H9 (cell line): ENCODE measurements at regions not wholly inside any gene's neighbourhood (a gene's known extent, or its start where the extent isn't known, plus 50 kb on each side); places are given as distances from the start of the nearest gene placed in this dataset.

ENCODE experiments used
- DNase-seq: peaks from one replicate; pipeline ENCODE4 v3.0.0-alpha.2; 2017
- H2AFZ ChIP-seq: one replicate; pipeline ENCODE4 v1.6.1; 2013; ENCODE audit warnings: mild to moderate bottlenecking, low read length, control low read depth, moderate library complexity
- H2AK5ac ChIP-seq: 2 replicates; pipeline ENCODE4 v1.6.1; 2013; ENCODE audit warnings: low read length, control low read depth, mixed read lengths; ENCODE audit not compliant: insufficient read length
- H2BK120ac ChIP-seq: one replicate; pipeline ENCODE4 v1.6.1; 2013; ENCODE audit warnings: low read depth, mild to moderate bottlenecking, low read length, control low read depth, inconsistent platforms; ENCODE audit not compliant: poor library complexity, severe bottlenecking
- H2BK12ac ChIP-seq: 2 replicates; pipeline ENCODE4 v1.6.1; 2013; ENCODE audit warnings: low read length, control low read depth, mixed read lengths, low read depth; ENCODE audit not compliant: insufficient read length
- H2BK15ac ChIP-seq: 2 replicates; pipeline ENCODE4 v1.6.1; 2013; ENCODE audit warnings: low read depth, low read length, control low read depth
- H2BK20ac ChIP-seq: one replicate; pipeline ENCODE4 v1.6.1; 2013; ENCODE audit warnings: low read depth, mild to moderate bottlenecking, low read length, control low read depth, inconsistent platforms; ENCODE audit not compliant: poor library complexity, severe bottlenecking
- H2BK5ac ChIP-seq: 2 replicates; pipeline ENCODE4 v1.6.1; 2013; ENCODE audit warnings: low read length, control low read depth, mixed read lengths; ENCODE audit not compliant: insufficient read length
- H3K14ac ChIP-seq: 2 replicates; pipeline ENCODE4 v1.6.1; 2013; ENCODE audit warnings: low read length, control low read depth; ENCODE audit not compliant: insufficient read depth
- H3K18ac ChIP-seq: 2 replicates; pipeline ENCODE4 v1.6.1; 2013; ENCODE audit warnings: low read depth, mild to moderate bottlenecking, mixed read lengths, low read length, control low read depth; ENCODE audit not compliant: insufficient read length
- H3K23ac ChIP-seq: 2 replicates; pipeline ENCODE4 v1.6.1; 2013; ENCODE audit warnings: low read length, control low read depth, mixed read lengths, low read depth; ENCODE audit not compliant: insufficient read length
- H3K23me2 ChIP-seq: 2 replicates; pipeline ENCODE4 v1.6.1; 2013; ENCODE audit warnings: low read depth, mild to moderate bottlenecking, mixed read lengths, low read length, control low read depth; ENCODE audit not compliant: insufficient read length, poor library complexity, severe bottlenecking
- H3K27ac ChIP-seq: 2 replicates; pipeline ENCODE4 v1.5.1; 2013; ENCODE audit warnings: low read length, control low read depth, mixed read lengths, low read depth; ENCODE audit not compliant: insufficient read length
- H3K27me3 ChIP-seq: 2 replicates; pipeline ENCODE4 v1.6.1; 2013; ENCODE audit warnings: low read length, control low read depth, inconsistent platforms; ENCODE audit not compliant: insufficient read depth
- H3K4ac ChIP-seq: 2 replicates; pipeline ENCODE4 v1.6.1; 2013; ENCODE audit warnings: low read depth, mild to moderate bottlenecking, control low read depth, inconsistent platforms, low read length, moderate library complexity
- H3K4me1 ChIP-seq: 2 replicates; pipeline ENCODE4 v1.6.1; 2013; ENCODE audit warnings: low read length, control low read depth, inconsistent platforms; ENCODE audit not compliant: insufficient read depth
- H3K4me2 ChIP-seq: 2 replicates; pipeline ENCODE4 v1.6.1; 2013; ENCODE audit warnings: low read length, control low read depth, mixed read lengths; ENCODE audit not compliant: insufficient read length, insufficient read depth
- H3K56ac ChIP-seq: 2 replicates; pipeline ENCODE4 v1.6.1; 2013; ENCODE audit warnings: low read depth, mild to moderate bottlenecking, mixed read lengths, low read length, control low read depth; ENCODE audit not compliant: insufficient read length
- H3K79me1 ChIP-seq: 2 replicates; pipeline ENCODE4 v1.6.1; 2013; ENCODE audit warnings: low read depth, mild to moderate bottlenecking, moderate library complexity, low read length, control low read depth, inconsistent platforms; ENCODE audit not compliant: insufficient read depth, poor library complexity, severe bottlenecking
- H3K79me2 ChIP-seq: 2 replicates; pipeline ENCODE4 v1.6.1; 2013; ENCODE audit warnings: low read length, control low read depth, inconsistent platforms; ENCODE audit not compliant: insufficient read depth
- H3K9ac ChIP-seq: 2 replicates; pipeline ENCODE4 v1.6.1; 2013; ENCODE audit warnings: low read length, control low read depth, mixed read lengths; ENCODE audit not compliant: insufficient read length; ENCODE audit errors: extremely low read depth
- H3K9me3 ChIP-seq: one replicate; pipeline ENCODE4 v1.6.1; 2013; ENCODE audit warnings: low read depth, low read length, inconsistent platforms; ENCODE audit not compliant: control insufficient read depth
- H3T11ph ChIP-seq: one replicate; pipeline ENCODE4 v1.6.1; 2013; ENCODE audit warnings: mild to moderate bottlenecking, low read length, control low read depth, inconsistent platforms
- H4K20me1 ChIP-seq: one replicate; pipeline ENCODE4 v1.6.1; 2013; ENCODE audit not compliant: control insufficient read depth, insufficient read length, insufficient read depth
- H4K5ac ChIP-seq: 2 replicates; pipeline ENCODE4 v1.6.1; 2013; ENCODE audit warnings: low read depth, mild to moderate bottlenecking, mixed read lengths, low read length, control low read depth; ENCODE audit not compliant: insufficient read length
- H4K8ac ChIP-seq: replicated peaks from 2 replicates; pipeline ENCODE4 v1.6.1; 2013; ENCODE audit warnings: low read length, control low read depth, mixed read lengths, low read depth; ENCODE audit not compliant: insufficient read length
- H4K91ac ChIP-seq: 2 replicates; pipeline ENCODE4 v1.6.1; 2013; ENCODE audit warnings: low read depth, mild to moderate bottlenecking, moderate library complexity, mixed read lengths, low read length, control low read depth; ENCODE audit not compliant: insufficient read length
- H3K27ac Mint-ChIP-seq, 3 experiments: 2 replicates in 2 of 3; 3 replicates in 1 of 3; pipeline ENCODE4 v1.8.0; 2020 to 2021; ENCODE audit warnings: mixed read lengths in 3 of 3, mild to moderate bottlenecking in 1 of 3, moderate library complexity in 1 of 3
- H3K27me3 Mint-ChIP-seq: 2 replicates; pipeline ENCODE4 v1.8.0; 2021; ENCODE audit warnings: low read depth, mild to moderate bottlenecking, moderate library complexity, mixed read lengths
- H3K36me3 Mint-ChIP-seq, 3 experiments: 2 replicates in 2 of 3; 3 replicates in 1 of 3; pipeline ENCODE4 v1.8.0; 2020 to 2021; ENCODE audit warnings: low read depth in 3 of 3, mixed read lengths in 3 of 3; ENCODE audit not compliant: insufficient read depth in 1 of 3
- H3K4me1 Mint-ChIP-seq, 2 experiments: 2 replicates each; pipeline ENCODE4 v1.8.0; 2020; ENCODE audit warnings: mixed read lengths in 2 of 2
- H3K4me3 Mint-ChIP-seq, 2 experiments: 2 replicates in 1 of 2; 3 replicates in 1 of 2; pipeline ENCODE4 v1.8.0; 2020 to 2021; ENCODE audit warnings: mild to moderate bottlenecking in 2 of 2, mixed read lengths in 2 of 2, moderate library complexity in 1 of 2
- H3K9me3 Mint-ChIP-seq, 2 experiments: 2 replicates in 1 of 2; 3 replicates in 1 of 2; pipeline ENCODE4 v1.8.0; 2020; ENCODE audit warnings: mild to moderate bottlenecking in 2 of 2, mixed read lengths in 2 of 2, moderate library complexity in 1 of 2
- CTCF ChIP-seq: fragments of 200-600 bp; sonication (generic); conservative IDR thresholded peaks from 3 replicates; pipeline ENCODE4 v1.8.0; 2021; ENCODE audit warnings: antibody characterized with exemption, mild to moderate bottlenecking
- WGBS: extraction: QIAGEN DNeasy Blood & Tissue Kit; methylation state at CpG from one replicate; pipeline ENCODE4 v1.1.7; 2013; ENCODE audit warnings: missing lambda C conversion rate, low lambda C conversion rate, mixed read lengths; ENCODE audit not compliant: insufficient read length; ENCODE audit errors: extremely low coverage; 5-methylcytosine and 5-hydroxymethylcytosine counted together

- no peak overlapping the region for H2AFZ ChIP-seq
- H4K91ac ChIP-seq, result no peak overlapping the region
- no peak overlapping the region for H3K4me2 ChIP-seq
- H3K4me3 Mint-ChIP-seq, result no peak overlapping the region
- no peak overlapping the region for H2BK12ac ChIP-seq
- H2BK120ac ChIP-seq, result no peak overlapping the region
- no peaks in the 10 kb centered on the region for H3K79me1 ChIP-seq
- no peak overlapping the region for H3K27ac ChIP-seq
- H3K9ac ChIP-seq, result no peak overlapping the region
- H3K56ac ChIP-seq, result no peak overlapping the region
- no peak overlapping the region for H4K8ac ChIP-seq
- no peaks in the 10 kb centered on the region for H3K27me3 Mint-ChIP-seq
- TF ChIP-seq CTCF, result no peak
- peaks cover 0 to 4% (median 3%) of the 10 kb centered on the region in 3 experiments; a peak in 3 of 7 replicates for H3K36me3 Mint-ChIP-seq
- H3K9me3 ChIP-seq, result no peaks in the 10 kb centered on the region
- H2BK15ac ChIP-seq, result no peak overlapping the region
- peaks cover 0 to 9% of the 10 kb centered on the region in 2 experiments; a peak in 2 of 4 replicates for H3K4me1 Mint-ChIP-seq
- no peaks in the 10 kb centered on the region for H3K23me2 ChIP-seq
- H3K27me3 ChIP-seq, result no peaks in the 10 kb centered on the region
- no peaks in the 10 kb centered on the region for H4K20me1 ChIP-seq
- peaks cover 3 to 7% of the 10 kb centered on the region in 2 experiments; a peak in 3 of 5 replicates for H3K9me3 Mint-ChIP-seq
- no peak overlapping the region for H3K23ac ChIP-seq
- no peaks in the 10 kb centered on the region for H3K79me2 ChIP-seq
- no peak overlapping the region for H3K18ac ChIP-seq
- no peak for DNase-seq
- H3T11ph ChIP-seq, result no peak overlapping the region
- no peak overlapping the region for H3K4ac ChIP-seq
- no peak overlapping the region for H4K5ac ChIP-seq
- H3K4me1 ChIP-seq, result no peaks in the 10 kb centered on the region
- no peak overlapping the region for H2AK5ac ChIP-seq
- no peak overlapping the region for H3K27ac Mint-ChIP-seq
- no CpG with 5 or more reads among the region's 3 CpGs for WGBS
- H2BK20ac ChIP-seq, result no peak overlapping the region
- H3K14ac ChIP-seq, result no peak overlapping the region
- H2BK5ac ChIP-seq, result no peak overlapping the region
These were observed 118.2 kb downstream of the PTCHD4 start for GRCh38 chr6:47992809-47993208.
